HG03432 (cell line): ENCODE measurements at regions not wholly inside any gene's neighbourhood (a gene's known extent, or its start where the extent isn't known, plus 50 kb on each side); places are given as distances from the start of the nearest gene placed in this dataset.

Experiments
- ATAC-seq: cut with Tn5 transposase; IDR thresholded peaks from one replicate; pipeline ENCODE4 v1.9.1; 2021; ENCODE audit warnings: mild to moderate bottlenecking, moderate library complexity; ENCODE audit not compliant: unreplicated experiment

- ATAC-seq: no peak
Measured at GRCh38 chr12:4223273-4223845, 50.2 kb upstream of the CCND2 start.

GRCh38 chr12:4221258-4221620 is 52.3 kb upstream of the CCND2 start:
- no peak for ATAC-seq

DNA sequence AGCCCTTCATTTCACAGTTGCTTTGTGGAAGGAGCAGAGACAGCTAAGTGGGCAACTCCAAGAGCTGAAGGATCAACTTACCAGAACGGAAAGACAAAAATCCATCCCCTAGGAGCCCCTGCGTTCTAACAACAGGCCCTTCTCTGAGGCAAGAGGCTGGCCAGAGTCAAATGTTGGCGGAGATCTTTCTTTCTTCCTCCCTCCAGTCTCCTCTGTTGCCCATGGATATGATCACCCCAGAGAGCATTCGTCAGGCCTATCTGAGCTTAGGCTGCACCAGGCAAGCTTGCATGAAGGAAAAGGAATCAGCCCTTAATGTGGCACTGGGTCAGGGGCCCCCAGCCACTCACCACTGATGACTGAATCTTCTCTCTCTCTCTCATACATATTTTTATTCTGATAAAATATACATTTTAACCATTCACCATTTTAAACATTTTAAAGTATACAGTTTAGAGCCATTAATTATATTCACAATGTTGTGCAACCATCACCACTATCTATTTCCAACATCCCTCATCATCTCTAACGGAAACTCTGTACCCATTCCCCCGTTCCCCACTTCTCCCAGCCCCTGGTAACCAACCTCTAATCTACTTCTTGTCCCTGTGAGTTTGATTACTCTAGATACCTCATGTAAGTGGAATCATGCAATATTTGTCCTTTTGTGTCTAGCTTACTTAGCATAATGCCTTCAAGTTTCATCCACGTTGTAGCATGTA is 52.9 kb upstream of the CCND2 start:
- ATAC-seq: no peak

DNA sequence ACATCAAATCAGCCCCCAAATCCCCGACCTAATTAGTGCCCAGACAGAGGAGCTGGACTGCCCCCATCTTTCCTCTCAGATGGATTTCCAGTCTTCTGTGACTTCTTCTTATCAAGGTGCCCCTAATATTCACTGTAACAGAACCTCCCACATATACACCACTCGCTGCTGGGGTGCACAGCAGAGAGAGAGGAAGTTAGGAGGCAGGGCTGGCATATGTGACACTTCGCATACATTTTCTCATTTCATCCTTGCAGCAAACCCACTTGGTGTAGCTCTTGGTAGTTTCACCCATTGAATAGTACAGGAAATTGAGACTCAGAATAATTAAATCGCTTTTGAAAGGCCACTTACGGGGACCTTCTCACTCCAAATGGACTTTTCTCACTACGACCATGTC is 56.5 kb upstream of the CCND2 start:
- no peak for ATAC-seq

DNA sequence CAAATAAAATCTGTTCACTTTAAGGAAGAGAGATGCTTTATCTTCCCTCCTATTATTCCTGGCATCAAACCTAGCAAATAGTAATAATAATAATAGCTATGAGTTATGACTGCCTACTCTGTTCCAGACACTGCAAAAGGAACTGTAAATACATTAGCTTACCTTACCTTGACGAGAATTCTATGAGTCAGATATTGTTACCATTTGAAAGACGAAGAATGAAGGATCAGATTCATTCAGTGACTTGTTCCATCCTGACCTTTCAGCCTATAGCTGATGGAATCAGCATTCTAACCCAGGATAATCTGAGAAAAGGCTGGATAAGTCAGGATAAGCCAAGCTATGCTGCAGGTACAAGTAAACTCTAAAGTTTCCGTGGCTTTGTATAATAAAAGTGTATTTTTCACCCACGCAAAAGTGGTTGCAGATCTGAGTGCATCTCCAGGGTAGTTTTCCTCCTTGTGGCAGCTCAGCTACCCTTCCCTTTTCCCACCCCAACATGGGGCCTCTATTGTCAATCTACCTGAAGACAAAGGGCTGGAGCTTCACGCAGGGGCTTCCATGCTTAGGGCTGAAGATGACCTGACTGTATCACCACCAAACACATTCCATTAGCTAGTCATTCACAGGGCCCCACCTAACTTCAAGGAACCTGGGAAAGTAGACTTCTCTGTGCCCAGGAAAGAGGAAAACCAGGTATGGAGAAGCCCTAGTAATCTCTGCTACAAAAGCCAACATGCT is 57.2 kb upstream of the CCND2 start:
- ATAC-seq: peak; percentile 22

DNA sequence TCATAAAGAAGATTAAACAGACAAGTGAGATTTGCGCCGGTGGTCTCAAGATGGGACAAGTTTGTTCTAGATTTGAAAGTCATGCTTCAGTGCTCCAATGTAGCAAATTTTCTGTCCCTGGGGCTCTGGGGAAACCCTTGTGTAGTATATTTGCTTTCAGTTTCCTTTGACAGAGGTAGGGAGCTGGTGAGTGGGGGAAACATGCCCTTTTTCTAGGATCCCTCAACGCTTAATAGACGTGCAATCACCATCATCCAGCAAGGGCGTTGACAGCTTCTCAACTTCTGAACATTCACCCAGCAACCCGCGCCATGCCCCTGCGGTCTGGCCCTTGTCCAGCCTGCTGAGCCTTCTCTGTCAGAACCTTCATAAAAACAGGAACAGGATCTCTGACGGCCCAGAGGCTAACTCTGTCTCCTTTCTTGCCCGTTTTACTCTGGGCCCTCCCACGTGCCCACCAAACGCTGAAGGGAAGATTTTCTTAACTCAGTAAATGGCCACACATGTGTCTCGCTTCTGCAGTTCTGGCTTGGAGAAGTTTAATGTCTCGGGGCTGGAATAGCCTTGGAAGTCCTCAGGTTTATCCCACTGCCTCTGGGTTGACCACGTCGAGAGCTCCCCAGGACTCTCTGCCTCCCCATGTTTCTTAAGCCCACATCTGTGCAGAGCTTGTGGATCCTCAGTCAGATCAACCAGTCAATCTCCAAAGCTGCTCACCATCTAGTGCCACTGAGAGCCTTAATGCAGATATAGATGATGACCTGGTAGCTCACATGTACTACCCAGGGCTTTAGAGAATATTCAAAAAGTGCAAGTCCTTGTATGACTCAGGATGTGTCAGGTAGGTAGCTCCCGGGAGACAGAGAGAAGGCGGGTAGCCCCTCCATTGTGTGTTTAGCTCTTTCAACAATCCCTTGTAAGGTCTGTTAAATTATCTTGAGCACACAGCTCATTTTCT is 58.1 kb upstream of the CCND2 start:
- ATAC-seq: peak; percentile 77

DNA sequence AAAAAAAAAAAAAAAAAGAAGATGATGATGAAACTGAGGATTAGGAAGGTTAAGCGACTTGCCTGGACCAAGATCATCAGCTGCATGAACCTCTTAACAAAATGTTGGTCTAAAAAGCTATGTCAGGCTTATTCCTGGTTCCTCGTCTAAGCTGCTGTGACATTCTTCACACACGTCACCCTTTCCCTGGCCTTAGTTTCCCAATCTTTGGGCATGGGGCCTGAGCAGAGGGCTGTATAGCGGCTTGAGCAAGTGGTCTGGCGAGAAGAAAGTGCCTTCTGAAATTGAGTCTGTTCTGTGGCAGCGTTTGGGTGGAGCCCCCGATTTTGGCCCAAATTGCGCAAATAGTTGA is 58.7 kb upstream of the CCND2 start:
- no peak for ATAC-seq

GRCh38 chr12:4213471-4213870 is 60.1 kb upstream of the CCND2 start:
- ATAC-seq: no peak

DNA sequence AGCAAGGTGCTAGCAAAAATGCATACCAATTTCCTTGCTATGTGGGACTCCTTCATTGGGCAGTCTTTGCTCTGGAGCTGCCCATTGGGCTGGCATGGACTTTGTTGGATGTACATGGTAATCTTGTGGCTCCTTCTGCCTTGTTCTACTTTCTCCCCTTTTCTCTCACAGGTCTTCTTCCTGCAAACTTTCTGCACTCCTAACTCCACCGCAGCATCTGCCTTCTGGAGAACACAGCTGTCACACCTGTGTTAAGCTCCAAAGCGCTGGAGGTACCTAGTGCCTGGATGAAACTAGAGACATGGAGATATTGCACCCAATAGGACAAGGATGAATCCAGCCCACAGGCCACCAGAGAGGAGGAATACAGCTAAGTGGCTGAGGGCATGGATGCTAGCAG is 60.7 kb upstream of the CCND2 start:
- ATAC-seq: no peak

DNA sequence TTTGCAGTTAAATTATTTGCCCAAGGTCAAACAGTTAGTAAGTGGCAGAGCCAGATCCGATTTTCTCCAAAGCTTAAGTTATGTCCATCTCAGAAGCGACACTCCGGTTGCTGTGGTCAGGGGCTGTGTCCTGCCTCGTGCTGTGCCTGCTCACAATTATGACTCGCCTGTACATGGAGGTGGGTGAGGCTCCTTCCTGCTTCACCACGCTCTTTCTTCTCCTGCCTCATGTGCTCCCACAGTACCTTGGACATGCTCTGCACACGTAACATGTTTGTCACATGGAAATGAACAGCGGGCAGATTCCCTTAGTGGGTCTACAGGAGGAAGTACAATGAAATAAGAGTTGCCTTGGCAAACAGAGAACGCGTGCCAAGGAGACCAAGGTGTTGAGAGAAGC is 62.2 kb upstream of the CCND2 start:
- ATAC-seq: no peak

GRCh38 chr12:4210183-4210582 is 63.4 kb upstream of the CCND2 start:
- no peak for ATAC-seq

DNA sequence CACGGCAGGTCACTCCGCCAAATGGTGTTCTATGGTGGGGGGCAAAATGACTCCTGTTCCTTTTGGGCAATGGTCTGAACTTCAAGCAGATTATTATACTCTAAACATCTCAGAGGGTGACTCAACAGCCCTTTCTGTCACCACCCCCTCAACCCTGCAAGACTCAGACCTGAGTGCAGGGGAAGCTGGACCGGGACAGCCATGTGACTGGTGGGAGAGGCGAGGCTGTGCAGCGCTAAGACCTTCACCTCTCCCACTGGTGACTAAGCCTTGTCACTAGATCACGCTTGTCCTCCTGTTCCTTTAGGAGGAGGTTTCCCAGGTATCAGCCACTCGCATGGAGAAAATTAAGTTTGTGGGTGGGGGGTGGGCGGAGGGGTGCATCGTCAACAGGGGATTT is 67.1 kb upstream of the CCND2 start:
- ATAC-seq: no peak

- ATAC-seq: no peak
Measured at GRCh38 chr12:4203772-4204376, 69.7 kb upstream of the CCND2 start.

DNA sequence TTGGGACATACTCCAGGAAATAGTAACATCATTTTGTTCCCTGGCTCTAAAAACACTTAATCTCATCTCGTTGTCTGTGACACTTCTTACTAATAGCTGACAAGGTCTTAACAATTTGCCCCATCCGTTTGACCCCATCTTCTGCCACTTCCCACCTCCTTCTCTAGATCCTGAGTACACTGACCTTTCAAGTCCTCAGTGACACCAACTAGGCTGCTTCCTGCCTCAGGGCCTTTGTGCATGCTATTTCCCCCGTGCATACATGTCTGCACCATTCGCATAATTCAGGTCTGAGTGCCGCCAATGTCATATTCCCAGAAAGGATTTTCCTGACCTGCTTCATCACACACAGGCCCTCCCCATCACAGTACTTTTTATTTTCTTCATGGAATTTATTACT is 70.6 kb upstream of the CCND2 start:
- ATAC-seq: no peak

GRCh38 chr12:4202487-4202886 is 71.1 kb upstream of the CCND2 start:
- no peak for ATAC-seq

DNA sequence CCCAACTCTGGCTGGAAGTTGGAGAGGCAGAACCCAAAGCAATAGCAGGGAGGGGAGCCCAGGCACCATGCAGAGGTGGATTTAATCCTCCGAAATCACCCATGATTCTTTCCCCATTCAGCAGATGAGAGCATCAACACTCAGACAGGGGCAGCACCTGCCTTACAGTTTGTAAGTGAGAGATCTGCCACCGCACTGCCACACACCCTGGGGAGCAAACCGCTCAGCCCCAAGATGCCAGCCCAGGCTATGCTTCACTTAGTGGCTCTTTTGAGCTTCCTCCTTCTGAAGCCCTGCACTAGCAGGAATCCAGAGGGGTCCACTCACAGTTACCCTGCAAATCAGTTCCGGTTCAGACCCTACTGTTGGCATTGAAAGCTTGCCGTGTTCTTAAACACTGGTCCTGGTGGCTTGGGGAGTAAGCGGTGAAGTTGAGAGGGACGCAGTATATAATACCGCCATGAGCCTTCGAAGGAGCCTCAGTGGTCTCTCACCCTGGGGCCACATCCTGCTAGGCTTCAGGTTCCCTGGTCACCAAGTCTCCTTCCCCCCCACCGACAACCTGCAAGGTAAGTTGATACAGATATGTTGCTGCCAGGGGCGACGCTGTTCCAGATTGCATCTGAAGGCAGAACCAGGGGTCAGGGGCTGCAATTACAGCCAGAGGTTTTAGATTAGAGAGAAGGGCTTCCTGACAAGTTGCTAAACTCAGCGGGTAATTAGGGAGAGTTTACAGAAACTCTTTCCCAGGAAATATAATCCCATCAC is 72.0 kb upstream of the CCND2 start:
- no peak for ATAC-seq

- no peak for ATAC-seq
Measured at GRCh38 chr12:4197922-4198763, 75.4 kb upstream of the CCND2 start.

DNA sequence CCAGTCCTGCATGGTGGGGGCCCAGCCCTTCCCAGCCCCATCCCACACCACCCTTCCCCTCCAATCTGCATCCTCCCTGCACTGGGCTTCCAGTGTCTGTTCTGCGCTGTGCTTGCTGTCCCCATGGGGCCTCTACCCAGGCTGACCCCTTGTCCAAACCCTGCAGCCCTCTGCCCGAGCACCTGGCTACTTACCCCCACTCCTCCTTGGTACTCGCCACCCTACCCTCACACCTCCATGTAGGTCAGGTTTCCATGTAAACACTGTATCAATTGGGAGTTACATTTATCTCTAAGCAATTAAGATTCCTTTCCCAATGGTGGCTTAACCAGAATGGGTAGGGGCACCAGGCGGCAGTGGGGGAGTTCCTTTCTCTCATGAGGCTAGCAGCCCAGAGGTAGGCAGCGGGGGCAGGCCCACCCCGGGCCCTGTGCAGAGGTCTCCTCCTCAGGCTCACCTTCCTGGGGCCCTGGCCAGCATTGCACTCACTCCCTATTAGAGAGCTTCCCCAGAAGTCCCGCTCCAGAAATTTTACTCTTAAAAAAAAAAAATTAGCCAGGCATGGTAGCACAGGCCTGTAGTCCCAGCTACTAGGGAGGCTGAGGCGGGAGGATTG is 76.6 kb upstream of the CCND2 start:
- no peak for ATAC-seq

GRCh38 chr12:4194668-4195067 is 78.9 kb upstream of the CCND2 start:
- ATAC-seq: no peak
